Neural progenitor cell (in vitro differentiated cells): ENCODE measurements at regions not wholly inside any gene's neighbourhood (a gene's known extent, or its start where the extent isn't known, plus 50 kb on each side); places are given as distances from the start of the nearest gene placed in this dataset.

Experiments
- CTCF ChIP-seq: fragments of 200-600 bp; sonication (generic); IDR thresholded peaks from 2 replicates; pipeline ENCODE4 v1.5.1; 2017; ENCODE audit warnings: antibody characterized with exemption, mild to moderate bottlenecking
- EZH2 ChIP-seq: fragments of 200-600 bp; sonication (generic); IDR thresholded peaks from 2 replicates; pipeline ENCODE4 v1.6.1; 2017; ENCODE audit warnings: antibody characterized with exemption, mild to moderate bottlenecking, moderate library complexity

- TF ChIP-seq CTCF: no peak
- no peak for TF ChIP-seq EZH2
Measured at GRCh38 chr2:236916651-236917050, 169.0 kb upstream of the COPS8 start.
